SIG-M5 (cell line): ENCODE measurements at regions not wholly inside any gene's neighbourhood (a gene's known extent, or its start where the extent isn't known, plus 50 kb on each side); places are given as distances from the start of the nearest gene placed in this dataset.
"Not testable (repeated sequence)": the region's sequence is repeated elsewhere in the genome, so short reads cannot be mapped to it uniquely, and the experiment has no call there.

Experiments used
- DNase-seq: peaks from one replicate; lab custom pipeline; 2025; lab: John Stamatoyannopoulos, UW

DNA sequence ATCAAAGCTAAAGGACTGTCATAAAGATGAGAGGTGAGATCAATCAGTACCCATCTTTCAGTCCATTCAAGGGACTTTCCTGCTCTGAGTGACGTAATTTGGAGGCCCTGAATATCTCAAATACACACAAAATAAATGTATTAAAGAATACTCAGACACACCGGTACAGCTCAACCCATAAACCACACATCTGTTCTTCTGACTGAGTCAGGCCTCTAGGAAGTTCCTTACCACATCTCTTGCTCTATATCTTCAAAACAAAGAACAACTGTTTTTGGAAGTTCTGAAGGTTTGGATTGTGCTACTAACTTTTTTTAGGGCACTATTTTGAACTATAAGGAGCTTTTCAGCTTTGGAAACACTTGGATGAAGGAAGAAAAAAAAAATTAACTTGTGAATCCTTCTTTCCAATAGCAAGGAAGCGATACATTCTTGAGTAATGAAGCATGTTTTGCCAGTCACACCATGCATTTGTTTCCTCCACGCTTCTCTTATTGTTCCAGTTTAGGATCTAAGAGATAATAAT is 866.5 kb upstream of the VRK2 start:
- DNase-seq = no peak

DNA sequence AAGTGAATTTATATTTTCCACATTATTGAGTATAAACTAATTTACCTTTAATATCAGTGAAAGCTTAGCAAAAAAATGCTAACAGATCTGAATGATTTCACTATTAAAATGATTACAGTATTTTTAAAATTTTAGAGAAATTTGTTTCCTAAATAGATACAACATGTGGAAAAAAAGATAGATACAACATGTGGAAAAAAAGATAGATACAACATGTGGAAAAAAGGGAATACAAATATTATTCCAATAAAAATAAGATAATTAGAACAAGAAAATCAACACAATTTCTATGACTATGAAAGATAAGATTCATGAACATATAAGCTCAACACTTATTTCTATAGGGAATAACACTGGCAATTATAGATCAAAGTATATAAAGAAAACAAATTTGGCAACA is 865.9 kb upstream of the VRK2 start:
- no peak for DNase-seq

DNA sequence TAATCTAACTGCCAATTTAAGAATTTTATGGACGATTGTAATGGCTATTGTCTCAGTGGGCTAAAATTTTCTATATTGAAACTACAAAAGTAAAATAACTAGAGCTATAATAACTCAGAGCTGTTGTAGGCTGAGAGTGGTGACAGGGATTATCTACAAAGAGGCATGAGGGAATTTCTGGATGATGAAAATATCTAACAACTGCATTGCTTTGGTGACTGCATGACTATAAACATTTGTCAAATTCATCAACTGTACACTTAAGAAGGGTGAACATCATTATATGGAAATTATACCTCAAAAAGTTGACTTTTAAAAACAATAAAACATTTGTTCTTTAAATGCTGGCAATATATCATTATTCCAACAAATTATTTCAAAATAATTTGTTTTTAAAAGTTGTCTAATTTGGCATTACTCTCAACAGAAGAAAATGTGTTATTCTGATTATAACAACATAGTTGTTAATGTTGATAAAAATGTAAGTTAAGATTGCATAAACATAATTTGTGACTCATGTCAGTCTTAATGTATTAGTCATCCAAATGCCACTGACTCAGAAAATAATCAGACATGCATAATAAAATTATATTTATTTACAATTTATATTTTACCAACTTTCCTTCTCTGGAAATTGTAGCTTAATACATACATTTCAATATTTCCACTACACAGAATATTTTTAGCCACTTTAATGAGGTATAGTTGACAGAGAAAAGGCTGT is 865.1 kb upstream of the VRK2 start:
- no peak for DNase-seq

DNA sequence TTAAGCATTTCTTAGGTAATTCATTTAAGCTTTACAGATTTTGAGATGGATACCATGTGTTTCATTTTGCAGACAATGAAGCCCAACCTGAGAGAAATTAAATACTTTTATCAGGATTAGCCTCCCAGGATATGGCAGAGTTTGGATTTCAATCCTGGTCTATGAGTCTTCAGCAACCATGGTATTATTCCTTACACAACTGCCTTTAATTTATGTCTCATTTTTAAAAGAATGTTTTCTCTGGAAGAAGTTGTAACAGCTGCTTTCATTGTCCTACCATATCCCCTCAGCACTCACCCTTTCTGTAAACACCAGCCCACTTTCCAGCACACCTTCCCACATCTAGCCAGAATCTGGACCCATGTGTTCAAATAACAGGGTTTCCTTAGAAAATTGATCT is 863.7 kb upstream of the VRK2 start:
- no peak for DNase-seq

DNA sequence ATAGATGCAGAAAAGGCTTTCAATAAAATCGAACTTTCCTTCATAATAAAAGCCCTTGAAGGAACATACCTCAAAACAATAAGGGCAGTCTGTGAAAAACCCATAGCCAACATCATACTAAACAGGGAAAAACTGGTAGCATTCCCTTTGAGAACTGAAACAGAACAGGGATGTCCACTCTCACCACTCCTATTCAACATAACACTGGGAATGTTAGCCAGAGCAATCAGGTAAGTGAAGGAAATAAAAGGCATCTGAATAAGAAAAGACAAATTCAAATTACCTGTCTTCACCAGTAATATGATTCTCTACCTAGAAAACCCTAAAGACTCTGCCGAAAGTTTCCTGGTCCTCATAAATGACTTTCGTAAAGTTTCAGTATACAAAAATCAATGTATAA is 861.0 kb upstream of the VRK2 start:
- DNase-seq = no peak

DNA sequence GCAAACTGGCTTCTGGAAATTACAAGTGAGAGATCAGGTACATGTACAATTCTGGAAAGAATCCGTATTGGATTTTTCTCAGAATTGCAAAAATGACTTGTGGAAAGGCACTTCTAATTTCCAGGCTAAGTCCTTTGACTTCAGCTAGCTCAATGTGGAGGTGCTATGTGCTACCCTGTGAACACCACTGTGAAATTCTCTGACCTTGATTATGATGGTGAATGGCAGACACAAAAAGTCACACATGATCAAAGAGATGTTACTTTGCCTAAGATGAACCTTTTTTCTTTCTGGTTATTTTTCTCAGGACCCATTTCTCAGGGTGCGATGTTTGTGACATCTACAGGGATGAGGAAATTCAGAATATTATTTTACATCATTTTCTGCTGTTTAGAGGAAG is 856.6 kb upstream of the VRK2 start:
- no peak for DNase-seq

DNA sequence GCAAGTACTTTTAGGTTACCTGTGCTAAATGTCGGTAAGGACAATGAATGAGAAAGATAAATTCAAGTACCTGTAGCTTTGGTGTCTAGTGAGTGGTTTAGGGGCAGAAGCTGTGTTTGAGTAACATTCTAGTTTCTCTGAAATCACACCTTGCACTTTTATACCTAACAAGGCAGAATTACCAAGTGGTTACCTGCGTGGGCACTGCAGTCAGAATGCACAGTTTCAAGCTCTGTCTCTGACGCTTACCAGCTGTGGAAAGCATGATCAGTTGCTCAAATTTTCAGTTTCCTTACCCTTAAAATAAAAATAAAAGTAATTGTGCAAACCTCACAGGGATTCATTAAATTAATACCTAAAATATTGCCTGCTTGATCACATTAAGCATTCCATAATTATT is 846.9 kb upstream of the VRK2 start:
- DNase-seq = no peak

DNA sequence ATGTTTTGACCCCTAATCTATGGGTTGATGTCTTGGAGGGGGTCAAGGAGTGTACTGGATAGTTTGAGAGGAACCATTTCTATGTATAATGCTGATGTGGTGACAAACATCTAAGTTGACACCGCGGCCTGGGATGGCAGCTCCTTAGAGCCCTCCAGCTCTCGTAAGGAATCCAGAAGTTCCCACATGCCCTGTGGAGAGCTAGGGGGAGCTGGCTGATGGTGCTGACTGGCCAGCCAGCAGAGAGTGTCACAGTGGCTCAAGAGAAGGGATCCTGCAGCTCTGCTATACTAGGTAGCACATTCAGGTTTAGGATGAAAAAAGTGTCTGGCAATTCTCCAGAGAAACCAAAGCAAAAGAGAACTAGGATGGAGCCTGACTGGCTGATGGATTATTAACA is 842.2 kb upstream of the VRK2 start:
- no peak for DNase-seq

DNA sequence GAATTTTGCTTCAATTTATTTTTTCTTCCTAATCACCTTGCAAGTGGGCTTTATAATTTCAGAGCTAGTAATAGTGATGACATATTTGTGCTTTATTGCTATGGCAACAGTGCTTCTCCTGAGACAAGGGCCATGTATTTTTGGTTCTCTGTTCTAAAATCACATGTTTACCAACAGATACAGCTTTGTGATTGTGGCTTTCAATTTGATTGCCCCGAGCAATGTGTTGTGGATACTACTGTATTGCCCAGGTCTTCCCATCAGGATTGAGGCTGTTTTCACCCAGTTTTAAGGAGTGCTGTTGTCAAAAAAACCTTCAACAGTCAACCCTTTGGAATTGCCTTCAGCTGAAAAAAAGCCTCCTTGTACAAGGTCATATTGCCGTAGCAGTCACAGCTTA is 841.4 kb upstream of the VRK2 start:
- DNase-seq = no peak

DNA sequence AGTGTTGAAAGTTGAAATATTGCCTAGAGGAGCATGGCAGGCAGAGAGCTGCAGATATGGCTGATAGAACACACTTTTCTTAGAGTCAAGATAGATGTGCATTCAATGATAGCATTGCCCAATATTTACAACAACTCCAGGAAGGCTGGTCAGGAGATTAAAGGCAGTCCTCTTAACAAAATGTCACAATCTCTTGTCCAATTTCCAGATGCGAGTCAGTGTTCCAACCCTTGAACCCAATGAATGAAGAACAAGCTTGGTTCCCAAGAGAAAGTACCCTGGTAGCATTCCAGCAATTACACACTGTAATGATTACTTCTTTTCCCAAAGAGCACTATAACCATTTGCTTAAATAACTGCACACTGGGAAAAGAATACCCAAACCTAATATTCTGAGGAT is 839.4 kb upstream of the VRK2 start:
- no peak for DNase-seq

DNA sequence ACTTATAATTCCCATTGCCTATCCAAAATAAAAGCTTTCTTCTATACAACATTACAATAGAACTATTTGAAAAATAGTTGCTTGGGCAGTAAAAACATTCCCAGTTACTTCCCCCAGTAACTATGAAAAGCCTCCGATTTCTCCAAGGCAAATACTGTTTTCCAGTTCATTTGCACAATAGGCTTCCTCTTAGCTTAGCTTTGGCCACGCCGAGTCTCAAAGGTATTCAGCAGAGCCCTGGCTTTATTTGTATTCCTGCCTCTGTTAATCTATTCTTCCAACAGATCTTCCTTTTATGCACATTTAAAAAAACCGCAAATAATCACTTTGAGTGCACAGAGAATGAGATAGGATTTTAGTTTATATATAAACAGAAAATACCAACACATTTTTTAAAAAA is 836.8 kb upstream of the VRK2 start:
- no peak for DNase-seq

DNA sequence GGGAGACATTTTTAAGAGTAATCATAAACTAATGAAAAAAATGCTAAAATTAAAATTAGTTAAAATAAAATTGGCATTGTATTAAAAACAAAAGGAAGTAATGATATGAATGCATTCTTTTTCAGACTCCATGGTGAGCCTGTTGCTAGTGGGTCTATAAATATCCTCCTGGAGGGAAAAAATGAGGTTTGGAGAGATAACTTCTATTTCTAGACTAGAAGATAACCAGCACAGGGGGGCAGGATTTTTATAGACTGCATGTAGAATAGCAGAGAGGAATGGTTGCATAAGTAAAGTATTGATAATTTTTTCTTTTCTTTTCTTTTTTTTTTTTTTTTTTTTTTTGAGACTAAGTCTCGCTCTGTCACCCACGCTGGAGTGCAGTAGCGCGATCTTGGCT is 835.8 kb upstream of the VRK2 start:
- no peak for DNase-seq

DNA sequence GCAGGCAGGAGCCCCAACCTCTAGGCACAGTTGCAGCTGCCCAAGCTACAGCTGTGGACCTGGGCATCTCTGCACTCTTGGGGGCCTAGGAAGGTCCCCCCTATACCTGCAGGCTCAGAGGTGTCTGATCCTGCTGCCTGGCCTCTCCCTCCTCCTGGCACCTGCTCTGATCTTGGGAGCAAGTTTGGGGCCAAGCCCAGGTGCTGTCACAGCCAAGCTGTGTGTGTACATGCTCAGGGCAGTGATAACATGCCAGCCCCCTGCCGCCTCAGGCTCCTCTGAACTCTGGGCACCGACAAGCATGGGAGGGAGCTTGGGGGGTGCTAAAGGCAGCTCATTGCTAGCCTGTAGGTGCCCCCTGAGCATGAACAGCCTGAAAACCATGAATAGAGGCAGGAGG is 829.6 kb upstream of the VRK2 start:
- DNase-seq = no peak

DNA sequence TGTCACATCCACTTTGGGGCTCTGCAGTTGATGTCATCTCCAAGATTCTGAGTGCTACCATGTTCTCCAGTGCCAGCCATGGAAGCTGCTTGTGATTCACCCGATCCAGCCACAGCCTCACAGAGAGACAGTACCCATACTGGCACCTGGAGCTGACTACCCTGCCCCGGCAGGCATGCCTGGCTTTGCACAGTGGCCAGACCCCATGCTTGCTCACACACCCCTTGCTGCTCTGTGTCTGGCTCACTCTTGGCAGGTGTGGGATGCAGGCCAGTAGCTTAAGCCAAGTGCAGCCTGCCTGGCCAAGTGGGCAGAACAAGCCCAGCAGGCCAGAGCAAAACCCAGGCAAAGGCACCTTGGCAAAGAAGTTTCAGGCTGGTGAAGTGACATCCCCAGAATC is 828.4 kb upstream of the VRK2 start:
- DNase-seq = no peak

DNA sequence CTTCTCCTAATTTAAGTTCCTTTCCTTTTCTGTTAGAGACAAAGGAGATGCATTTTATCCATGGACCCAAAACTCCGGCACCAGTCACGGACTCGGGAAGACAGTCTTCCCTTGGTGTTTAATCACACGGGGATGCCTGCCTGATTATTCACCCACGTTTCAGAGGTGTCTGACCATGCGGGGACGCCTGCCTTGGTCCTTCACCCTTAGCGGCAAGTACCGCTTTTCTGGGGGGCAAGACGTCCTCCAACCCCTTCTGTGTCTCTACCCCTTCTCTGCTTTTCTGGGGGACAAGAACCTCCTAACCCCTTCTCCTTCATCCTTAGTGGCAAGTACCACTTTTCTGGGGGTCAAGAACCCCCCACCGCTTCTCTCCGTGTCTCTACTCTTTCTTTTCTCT is 816.9 kb upstream of the VRK2 start:
- DNase-seq = not testable (repeated sequence)

DNA sequence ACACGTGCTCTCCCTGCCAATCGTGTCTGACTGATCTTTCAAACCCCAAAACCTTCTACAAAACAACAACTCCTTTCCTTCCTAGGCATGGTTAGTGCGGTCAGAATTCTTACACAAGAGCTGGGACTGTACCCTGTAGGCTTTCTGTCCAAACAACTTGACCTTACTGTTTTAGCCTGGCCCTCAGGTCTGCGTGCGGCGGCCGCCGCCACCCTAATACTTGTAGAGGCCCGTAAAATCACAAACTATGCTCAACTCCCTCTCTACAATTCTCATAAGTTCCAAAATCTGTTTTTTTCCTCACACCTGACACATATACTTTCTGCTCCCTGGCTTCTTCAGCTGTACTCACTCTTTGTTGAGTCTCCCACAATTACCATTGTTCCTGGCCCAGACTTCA is 814.3 kb upstream of the VRK2 start:
- DNase-seq = not testable (repeated sequence)

DNA sequence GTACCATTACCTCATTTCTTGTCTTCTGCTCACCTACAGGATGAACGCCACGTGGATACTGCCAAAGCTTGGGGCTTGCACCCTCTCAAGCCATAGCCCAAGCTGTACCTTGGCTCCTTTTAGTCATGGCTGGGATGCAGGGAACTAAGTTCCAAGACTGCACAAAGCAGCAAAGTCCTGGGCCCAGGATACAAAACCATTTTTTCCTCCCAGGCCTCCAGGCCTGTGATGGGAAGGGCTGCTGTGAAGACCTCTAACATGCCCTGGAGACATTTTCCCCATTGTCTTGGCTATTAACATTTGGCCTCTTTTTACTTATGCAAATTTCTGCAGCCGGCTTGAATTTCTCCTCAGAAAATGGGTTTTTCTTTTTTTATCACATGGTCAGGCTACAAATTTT is 795.1 kb upstream of the VRK2 start:
- DNase-seq = not testable (repeated sequence)

DNA sequence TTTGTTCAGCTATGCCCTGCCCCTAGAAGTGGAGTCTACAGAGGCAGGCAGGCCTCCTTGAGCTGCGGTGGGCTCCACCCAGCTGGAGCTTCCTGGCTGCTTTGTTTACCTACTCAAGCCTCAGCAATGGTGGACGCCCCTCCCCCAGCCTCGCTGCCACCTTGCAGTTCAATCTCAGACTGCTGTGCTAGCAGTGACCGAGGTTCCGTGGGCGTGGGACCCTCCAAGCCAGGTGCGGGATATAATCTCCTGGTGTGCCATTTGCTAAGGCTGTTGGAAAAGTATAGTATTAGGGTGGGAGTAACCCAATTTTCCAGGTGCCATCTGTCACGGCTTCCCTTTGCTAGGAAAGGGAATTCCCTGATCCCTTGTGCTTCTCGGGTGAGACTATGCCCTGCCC is 770.2 kb upstream of the VRK2 start:
- DNase-seq = not testable (repeated sequence)

DNA sequence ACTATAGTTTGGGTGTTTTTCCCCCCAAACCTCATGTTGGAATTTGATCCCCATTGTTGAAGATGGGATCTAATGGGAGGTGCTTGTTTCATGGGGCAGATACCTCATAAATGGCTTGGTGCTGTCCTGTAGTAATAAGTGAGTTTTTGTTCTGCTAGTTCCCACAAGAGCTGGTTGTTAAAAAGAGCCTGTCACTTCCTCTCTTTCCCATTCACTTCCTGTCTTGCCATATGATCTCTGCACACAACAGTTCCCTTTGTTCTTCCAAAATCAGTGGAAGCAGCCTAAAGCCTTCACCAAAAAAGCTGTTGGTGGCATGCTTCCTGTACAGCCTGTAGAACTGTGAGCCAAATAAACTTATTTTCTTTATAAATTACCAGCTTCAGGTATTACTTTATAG is 768.2 kb upstream of the VRK2 start:
- DNase-seq = no peak

DNA sequence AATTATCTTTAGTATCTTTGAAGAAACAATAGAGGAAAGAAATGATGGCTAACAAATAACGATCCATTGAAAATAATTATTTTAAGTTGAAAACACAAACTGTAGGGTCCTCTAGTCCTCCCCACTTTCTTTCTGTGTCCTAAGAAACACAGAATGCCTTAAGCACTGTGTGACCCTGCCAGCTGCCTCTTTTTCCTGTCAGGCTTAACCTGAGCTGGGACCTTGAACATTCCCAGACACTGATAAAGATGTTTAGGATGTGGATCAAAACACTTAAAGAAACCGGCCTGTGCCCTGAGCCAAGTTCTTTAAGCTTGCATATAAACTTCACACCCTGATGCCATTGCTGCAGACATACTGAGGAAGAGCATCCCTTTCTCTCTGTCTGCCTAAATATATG is 755.4 kb upstream of the VRK2 start:
- no peak for DNase-seq

DNA sequence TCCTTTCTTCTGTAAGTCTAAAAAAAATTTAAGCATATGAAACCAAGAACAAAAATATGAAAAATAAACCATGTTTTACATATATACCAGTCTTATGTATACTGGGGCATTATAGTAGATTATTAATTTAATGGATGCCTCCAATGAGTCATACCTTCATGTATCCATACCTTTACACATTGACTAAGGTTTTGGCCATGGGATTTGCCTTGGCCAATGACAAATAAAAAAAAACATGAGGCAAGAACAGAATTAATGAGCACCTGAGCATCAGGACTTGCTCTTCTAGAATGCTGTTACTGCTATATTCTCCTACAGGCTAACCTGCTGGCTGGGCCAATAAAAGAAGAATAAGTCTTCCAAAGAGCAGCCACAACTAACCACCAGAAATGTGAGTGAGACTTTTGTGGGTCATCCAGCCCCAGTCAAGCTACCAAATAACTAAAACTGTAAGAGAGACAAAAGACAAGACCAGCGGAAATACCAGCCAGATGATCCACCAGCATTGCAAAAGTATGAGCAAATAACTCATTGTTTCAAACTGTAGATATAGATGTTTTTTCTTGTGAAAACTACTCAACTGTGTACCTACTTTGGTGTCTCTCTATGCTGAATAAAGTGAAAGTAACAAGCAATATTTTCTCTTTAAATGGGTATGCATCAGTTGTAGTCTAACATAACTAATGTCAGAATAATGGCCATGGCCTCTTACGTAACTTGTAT is 749.6 kb upstream of the VRK2 start:
- no peak for DNase-seq

DNA sequence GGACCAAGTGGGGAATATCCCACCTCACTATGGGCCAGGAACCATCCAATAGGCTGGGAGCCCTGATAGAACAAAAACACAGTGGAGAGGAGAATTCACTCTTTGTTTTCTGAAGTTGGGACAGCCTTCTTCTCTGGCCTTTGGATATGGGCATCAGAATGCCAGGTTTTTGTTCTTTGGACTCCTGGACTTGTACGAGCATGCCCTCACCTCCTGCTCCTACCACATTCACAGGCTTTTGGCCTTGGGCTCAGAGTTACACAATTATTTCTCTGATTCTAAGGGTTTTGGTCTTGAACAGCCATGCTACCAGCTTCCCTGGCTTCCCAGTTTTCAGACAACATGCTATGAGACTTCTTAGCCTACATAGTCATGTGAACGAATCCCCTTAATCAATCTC is 732.9 kb upstream of the VRK2 start:
- DNase-seq = no peak

DNA sequence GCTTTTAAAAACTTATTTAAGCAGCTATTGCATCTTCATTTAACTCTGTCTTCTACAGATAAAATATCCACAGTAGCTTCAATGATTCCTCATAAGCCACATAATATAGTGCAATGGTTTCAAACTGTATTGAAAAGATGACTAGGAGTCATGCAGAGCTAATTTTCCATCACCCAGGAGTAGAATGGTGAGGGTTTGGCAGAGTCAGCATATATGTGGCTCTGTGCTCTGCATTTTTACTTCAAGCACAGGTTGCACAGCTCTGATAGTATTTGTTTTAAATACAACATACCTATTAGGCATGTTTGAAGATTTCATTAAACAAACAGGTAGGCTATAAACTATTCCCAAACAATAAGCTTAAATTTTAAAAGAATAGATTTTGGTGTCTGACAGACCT is 731.9 kb upstream of the VRK2 start:
- no peak for DNase-seq

DNA sequence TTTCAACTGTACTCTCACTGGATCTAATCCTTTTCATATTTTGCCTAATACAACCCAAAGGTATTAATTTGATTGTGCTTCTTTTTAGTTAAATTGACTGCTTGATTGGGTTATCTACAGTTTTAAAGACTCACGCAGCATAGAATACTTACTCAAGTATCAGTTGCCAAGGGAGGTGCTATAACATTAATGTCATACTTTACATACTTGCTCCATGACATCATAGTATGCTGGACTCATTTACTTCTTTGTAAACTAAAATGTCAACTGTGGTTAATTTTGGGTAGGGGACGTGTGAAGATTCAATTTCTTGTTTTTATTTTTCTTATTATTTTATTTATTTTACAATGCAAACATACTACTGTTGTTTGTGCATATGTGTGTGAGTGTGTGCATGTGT is 716.2 kb upstream of the VRK2 start:
- DNase-seq = no peak
